Right lobe of liver (tissue), 4 donors: ENCODE measurements at regions not wholly inside any gene's neighbourhood (a gene's known extent, or its start where the extent isn't known, plus 50 kb on each side); places are given as distances from the start of the nearest gene placed in this dataset.

ENCODE experiments used
- CTCF ChIP-seq, 4 donors: fragments of 200-600 bp in 3 of 4; fragments of 450-650 bp in 1 of 4; IDR thresholded peaks; one replicate each; pipeline versions ENCODE4 v1.5.1 to v1.8.0; 2016 to 2022; ENCODE audit warnings: antibody characterized with exemption in 4 of 4, mild to moderate bottlenecking in 2 of 4
- POLR2A ChIP-seq: fragments of 450-650 bp; IDR thresholded peaks from one replicate; pipeline ENCODE4 v1.6.1; 2017; ENCODE audit warnings: antibody characterized with exemption, mild to moderate bottlenecking
- donor health status: DM: no; HTN: no; CAD: no.
- donor health status: DM: no; HTN: no; CAD: no.
- donor health status: DM: no; HTN: yes; CAD: no.

- no peak for TF ChIP-seq POLR2A
- no peak for TF ChIP-seq CTCF (IDR thresholded peaks at IDR 0.05)
These were observed 310.8 kb downstream of the ETAA1 start for GRCh38 chr2:67707896-67708295.
